ENCODE measurements at regions not wholly inside any gene's neighbourhood (a gene's known extent, or its start where the extent isn't known, plus 50 kb on each side); places are given as distances from the start of the nearest gene placed in this dataset.

DNA sequence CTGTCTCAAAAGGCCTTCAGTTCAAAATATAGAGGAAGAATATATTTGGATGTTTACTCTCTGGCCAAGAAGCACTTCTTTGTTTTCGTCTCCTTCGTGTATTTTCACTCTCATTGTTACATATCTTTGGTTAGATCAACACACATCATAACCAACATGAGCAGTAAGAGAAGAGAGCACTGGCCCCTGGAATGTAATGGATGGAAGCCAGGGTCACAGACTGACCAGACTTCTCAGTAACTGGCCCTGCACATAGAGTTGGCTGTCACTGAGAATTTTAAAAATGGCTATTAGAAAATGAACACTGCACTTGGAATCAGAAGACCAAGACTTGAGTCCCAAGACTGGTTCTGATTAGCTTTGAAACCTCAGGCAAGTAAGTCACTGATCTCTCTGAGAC is 215.9 kb upstream of the RRP15 start:
- no peak for TF ChIP-seq HNF4A (conservative IDR thresholded peaks at IDR 0.05)
- TF ChIP-seq FOXA1 (IDR thresholded peaks at IDR 0.05): no peak
- TF ChIP-seq ZBTB33 (IDR thresholded peaks at IDR 0.05): no peak
- no peak for TF ChIP-seq NR2F2 (IDR thresholded peaks at IDR 0.05)
- TF ChIP-seq, protein P1, sequence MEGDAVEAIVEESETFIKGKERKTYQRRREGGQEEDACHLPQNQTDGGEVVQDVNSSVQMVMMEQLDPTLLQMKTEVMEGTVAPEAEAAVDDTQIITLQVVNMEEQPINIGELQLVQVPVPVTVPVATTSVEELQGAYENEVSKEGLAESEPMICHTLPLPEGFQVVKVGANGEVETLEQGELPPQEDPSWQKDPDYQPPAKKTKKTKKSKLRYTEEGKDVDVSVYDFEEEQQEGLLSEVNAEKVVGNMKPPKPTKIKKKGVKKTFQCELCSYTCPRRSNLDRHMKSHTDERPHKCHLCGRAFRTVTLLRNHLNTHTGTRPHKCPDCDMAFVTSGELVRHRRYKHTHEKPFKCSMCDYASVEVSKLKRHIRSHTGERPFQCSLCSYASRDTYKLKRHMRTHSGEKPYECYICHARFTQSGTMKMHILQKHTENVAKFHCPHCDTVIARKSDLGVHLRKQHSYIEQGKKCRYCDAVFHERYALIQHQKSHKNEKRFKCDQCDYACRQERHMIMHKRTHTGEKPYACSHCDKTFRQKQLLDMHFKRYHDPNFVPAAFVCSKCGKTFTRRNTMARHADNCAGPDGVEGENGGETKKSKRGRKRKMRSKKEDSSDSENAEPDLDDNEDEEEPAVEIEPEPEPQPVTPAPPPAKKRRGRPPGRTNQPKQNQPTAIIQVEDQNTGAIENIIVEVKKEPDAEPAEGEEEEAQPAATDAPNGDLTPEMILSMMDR (IDR thresholded peaks at IDR 0.05; ENCODE audit: low read depth, low read length, missing input control): no peak
- no peak for TF ChIP-seq RXRA (IDR thresholded peaks at IDR 0.05)
- TF ChIP-seq RAD21 (IDR thresholded peaks at IDR 0.05): no peak
- TF ChIP-seq REST (IDR thresholded peaks at IDR 0.05): no peak
- no peak for TF ChIP-seq TAF1 (conservative IDR thresholded peaks at IDR 0.05)
- no peak for TF ChIP-seq SP1 (IDR thresholded peaks at IDR 0.05)
- Histone ChIP-seq H3K9me3 (ENCODE audit: control insufficient read depth in 4 of 4, low read length in 3 of 4) (no peaks in the 10 kb centered on the region), H3K4me3 (ENCODE audit: low read depth in 1 of 3, low read length in 3 of 3) (no peak overlapping the region), H3K4me1 (ENCODE audit: control insufficient read depth in 4 of 4, insufficient read depth in 4 of 4, low read length in 3 of 4) (no peaks in the 10 kb centered on the region), H3K27ac (ENCODE audit: low read depth in 1 of 2, low read length in 2 of 2) (no peak overlapping the region), H3K9ac (ENCODE audit: low read depth in 1 of 2, low read length in 2 of 2) (no peak overlapping the region), H3K36me3 (ENCODE audit: control insufficient read depth in 4 of 4, insufficient read depth in 3 of 4, low read depth in 1 of 4, low read length in 3 of 4) (no peaks in the 10 kb centered on the region), H3K27me3 (ENCODE audit: control insufficient read depth in 4 of 4, insufficient read depth in 4 of 4, low read length in 3 of 4) (no peaks in the 10 kb centered on the region)
- no peak for DNase-seq (ENCODE audit: low spot score)
- WGBS: 14% methylated on average over 2 of the region's 2 CpGs

GRCh38 chr1:218073062-218073461 is 212.0 kb upstream of the RRP15 start:
- Histone ChIP-seq H3K27ac (ENCODE audit: low read depth in 1 of 2, low read length in 2 of 2) (no peak overlapping the region), H3K4me1 (ENCODE audit: control insufficient read depth in 4 of 4, insufficient read depth in 4 of 4, low read length in 3 of 4) (no peaks in the 10 kb centered on the region), H3K36me3 (ENCODE audit: control insufficient read depth in 4 of 4, insufficient read depth in 3 of 4, low read depth in 1 of 4, low read length in 3 of 4) (no peaks in the 10 kb centered on the region), H3K9me3 (ENCODE audit: control insufficient read depth in 4 of 4, low read length in 3 of 4) (no peaks in the 10 kb centered on the region), H3K4me3 (ENCODE audit: low read depth in 1 of 3, low read length in 3 of 3) (no peak overlapping the region), H3K27me3 (ENCODE audit: control insufficient read depth in 4 of 4, insufficient read depth in 4 of 4, low read length in 3 of 4) (no peaks in the 10 kb centered on the region), H3K9ac (ENCODE audit: low read depth in 1 of 2, low read length in 2 of 2) (no peak overlapping the region)
- no peak for DNase-seq (ENCODE audit: low spot score)
- TF ChIP-seq YY1 (IDR thresholded peaks at IDR 0.05) (no peak), FOXA2 (IDR thresholded peaks at IDR 0.05) (no peak), JUND (IDR thresholded peaks at IDR 0.05) (no peak), RAD21 (IDR thresholded peaks at IDR 0.05) (no peak), ZBTB33 (IDR thresholded peaks at IDR 0.05) (no peak), TAF1 (conservative IDR thresholded peaks at IDR 0.05) (no peak), FOXA1 (IDR thresholded peaks at IDR 0.05) (no peak), HNF4G (IDR thresholded peaks at IDR 0.05) (no peak), SP1 (IDR thresholded peaks at IDR 0.05) (no peak), MAX (IDR thresholded peaks at IDR 0.05) (no peak), RXRA (IDR thresholded peaks at IDR 0.05) (no peak), EGR1 (IDR thresholded peaks at IDR 0.05; ENCODE audit: low read depth in 2 of 2) (no peak), NR2F2 (IDR thresholded peaks at IDR 0.05) (no peak), ATF3 (IDR thresholded peaks at IDR 0.05) (no peak), GABPA (IDR thresholded peaks at IDR 0.05 in 1 of 2, conservative IDR thresholded peaks at IDR 0.05 in 1 of 2) (no peak), HNF4A (conservative IDR thresholded peaks at IDR 0.05) (no peak)
- TF ChIP-seq, protein P1 (IDR thresholded peaks at IDR 0.05; ENCODE audit: low read depth, low read length, missing input control): no peak

Measured in liver (tissue), 8 donors.